B cell (primary cell): ENCODE measurements at regions not wholly inside any gene's neighbourhood (a gene's known extent, or its start where the extent isn't known, plus 50 kb on each side); places are given as distances from the start of the nearest gene placed in this dataset.

Source experiments
- ATAC-seq: fragments of 200-7000 bp; cut with Tn5 transposase; one replicate; pipeline ENCODE4 v1.10.0; 2021; ENCODE audit warnings: low read depth, mild to moderate bottlenecking, moderate number of reproducible peaks, moderate library complexity
- CTCF ChIA-PET: fragments of 350-600 bp; sonication (Branson Sonifier 250); formaldehyde crosslinking; loops from one replicate; lab custom pipeline; 2021; ENCODE audit warnings: antibody characterized with exemption, inconsistent platforms; lab: Charles Lee
- POLR2A ChIA-PET: fragments of 350-600 bp; sonication (Branson Sonifier 250); formaldehyde crosslinking; loops from one replicate; lab custom pipeline; 2021; ENCODE audit warnings: antibody characterized with exemption; lab: Charles Lee
- DNase-seq: peaks from one replicate; pipeline ENCODE4 v3.0.0; 2013
- H2AFZ ChIP-seq: 2 replicates; pipeline ENCODE4 v1.6.1; 2012; ENCODE audit warnings: mild to moderate bottlenecking, low read depth, low read length; ENCODE audit not compliant: insufficient read depth, poor library complexity, severe bottlenecking
- H3K27ac ChIP-seq, 2 donors: 1 replicate in 1 of 2; 2 replicates in 1 of 2; pipeline ENCODE4 v1.5.1; 2012 to 2013; ENCODE audit warnings: low read length in 2 of 2, mild to moderate bottlenecking in 2 of 2, moderate library complexity in 1 of 2
- H3K27me3 ChIP-seq, 4 experiments: fragments of 200-600 bp in 1 of 4; sonication (generic) in 1 of 4; replicated peaks in 1 of 4; 1 replicate in 2 of 4; 2 replicates in 2 of 4; pipeline versions ENCODE4 v1.6.1 to v1.7.0; 2013 to 2016; ENCODE audit warnings: low read length in 3 of 4, mild to moderate bottlenecking in 2 of 4, mixed read lengths in 1 of 4, moderate library complexity in 1 of 4; ENCODE audit not compliant: insufficient read depth in 4 of 4, control insufficient read depth in 3 of 4; ENCODE audit errors: control extremely low read depth in 1 of 4
- H3K36me3 ChIP-seq, 2 experiments: replicated peaks in 1 of 2; 1 replicate in 1 of 2; 2 replicates in 1 of 2; pipeline versions ENCODE4 v1.6.1 to v1.7.1; 2013; ENCODE audit warnings: low read length in 1 of 2; ENCODE audit not compliant: insufficient read depth in 2 of 2, control insufficient read depth in 1 of 2; ENCODE audit errors: control extremely low read depth in 1 of 2, extremely low read depth in 1 of 2
- H3K4me1 ChIP-seq, 2 donors: fragments of 200-600 bp in 1 of 2; sonication (generic) in 1 of 2; 1 replicate in 1 of 2; 2 replicates in 1 of 2; pipeline versions ENCODE4 v1.5.1 to v1.6.1; 2013 to 2017; ENCODE audit warnings: low read length in 2 of 2; ENCODE audit not compliant: control insufficient read depth in 2 of 2, insufficient read depth in 2 of 2
- H3K4me2 ChIP-seq: replicated peaks from 2 replicates; pipeline ENCODE3; 2012; ENCODE audit warnings: mild to moderate bottlenecking, low read depth, low read length; ENCODE audit not compliant: poor library complexity, severe bottlenecking
- H3K4me3 ChIP-seq, 5 experiments: fragments of 200-600 bp in 1 of 5; sonication (generic) in 1 of 5; 1 replicate in 3 of 5; 2 replicates in 2 of 5; pipeline versions ENCODE4 v1.5.1 to v1.7.0; 2011 to 2016; ENCODE audit warnings: low read length in 4 of 5, mild to moderate bottlenecking in 4 of 5, low read depth in 2 of 5, control low read depth in 1 of 5, moderate library complexity in 1 of 5; ENCODE audit not compliant: insufficient read depth in 1 of 5; ENCODE audit errors: control extremely low read depth in 1 of 5, extremely low read depth in 1 of 5
- H3K79me2 ChIP-seq: fragments of 200-600 bp; sonication (generic); one replicate; pipeline ENCODE4 v1.6.0; 2016; ENCODE audit warnings: low read length; ENCODE audit not compliant: control insufficient read depth, insufficient read depth
- H3K9ac ChIP-seq: fragments of 200-600 bp; sonication (generic); 2 replicates; pipeline ENCODE4 v1.6.1; 2017; ENCODE audit warnings: mild to moderate bottlenecking, low read length, moderate library complexity
- H3K9me3 ChIP-seq, 3 donors: one replicate each; pipeline versions ENCODE4 v1.6.1 to v1.7.1; 2013; ENCODE audit warnings: low read length in 2 of 3; ENCODE audit not compliant: control insufficient read depth in 2 of 3, insufficient read depth in 1 of 3; ENCODE audit errors: control extremely low read depth in 1 of 3
- H4K20me1 ChIP-seq: 2 replicates; pipeline ENCODE4 v1.6.0; 2012; ENCODE audit warnings: mild to moderate bottlenecking, low read length; ENCODE audit not compliant: insufficient read depth, control insufficient read depth, poor library complexity, severe bottlenecking
- H3K27ac Mint-ChIP-seq: one replicate; pipeline ENCODE4 v1.8.0; 2021; ENCODE audit warnings: mixed read lengths
- H3K27me3 Mint-ChIP-seq: one replicate; pipeline ENCODE4 v1.8.0; 2021; ENCODE audit warnings: mixed read lengths
- H3K4me1 Mint-ChIP-seq: one replicate; pipeline ENCODE4 v1.8.0; 2021; ENCODE audit warnings: mixed read lengths
- H3K4me3 Mint-ChIP-seq: one replicate; pipeline ENCODE4 v1.8.0; 2021; ENCODE audit warnings: mixed read lengths
- H3K9me3 Mint-ChIP-seq: one replicate; pipeline ENCODE4 v1.8.0; 2022; ENCODE audit warnings: mixed read lengths; ENCODE audit not compliant: insufficient read depth
- EZH2 ChIP-seq: IDR thresholded peaks from 2 replicates; pipeline ENCODE4 v1.6.1; 2012; ENCODE audit warnings: borderline replicate concordance, low read depth, mild to moderate bottlenecking, moderate library complexity, low read length; ENCODE audit not compliant: insufficient read depth, poor library complexity, severe bottlenecking
- WGBS: methylation state at CpG from one replicate; pipeline ENCODE4 v1.1.5; 2013; ENCODE audit warnings: missing lambda C conversion rate; ENCODE audit not compliant: insufficient coverage; 5-methylcytosine and 5-hydroxymethylcytosine counted together
- intact Hi-C: fragments of 100-400 bp; cut with micrococcal nuclease; formaldehyde crosslinking; loops from one replicate; pipeline ENCODE4 v1.10.0; 2022
- TF ChIP-seq, protein P1 (sequence below): fragments of 200-600 bp; IDR thresholded peaks from one replicate; pipeline ENCODE4 v1.8.0; 2022; ENCODE audit warnings: antibody characterized with exemption, mild to moderate bottlenecking

DNA sequence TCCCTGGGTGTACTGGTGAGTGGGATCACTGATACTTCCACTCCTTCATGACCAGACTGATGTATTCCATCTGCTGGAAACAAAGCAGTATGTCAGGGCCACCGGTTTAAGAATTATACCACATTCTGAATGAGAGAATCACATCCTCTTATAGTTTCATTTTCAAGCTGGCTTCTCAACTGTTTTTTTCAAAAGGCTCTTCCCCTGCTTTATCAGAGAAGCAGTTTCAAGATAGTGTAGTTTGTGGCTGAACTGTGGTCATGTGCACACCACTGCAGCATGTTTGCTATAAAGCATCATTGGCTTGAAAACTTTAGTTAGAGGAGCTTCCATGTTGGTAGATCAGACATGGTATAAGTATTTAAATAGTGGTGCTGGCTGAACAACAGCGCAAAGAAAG lies 450.5 kb upstream of the CDH10 start:
- no peaks in the 10 kb centered on the region for H3K9me3 ChIP-seq
- H3K79me2 ChIP-seq: no peaks in the 10 kb centered on the region
- no peak overlapping the region for H3K27ac ChIP-seq
- Mint-ChIP-seq H3K27ac (no peak overlapping the region), H3K27me3 (no peaks in the 10 kb centered on the region), H3K4me3 (no peak overlapping the region), H3K9me3 (peaks cover 8% of the 10 kb centered on the region), H3K4me1 (no peaks in the 10 kb centered on the region)
- POLR2A ChIA-PET: no interaction called here
- CTCF ChIA-PET: no interaction called here
- H3K4me2 ChIP-seq: no peak overlapping the region
- no peaks in the 10 kb centered on the region for H3K4me1 ChIP-seq
- H4K20me1 ChIP-seq: no peaks in the 10 kb centered on the region
- no peaks in the 10 kb centered on the region for H3K27me3 ChIP-seq
- H3K36me3 ChIP-seq: no peaks in the 10 kb centered on the region
- intact Hi-C loops: no loop called here
- ATAC-seq (no peak), DNase-seq (no peak)
- no peak for TF ChIP-seq EZH2
- TF ChIP-seq, protein P1, sequence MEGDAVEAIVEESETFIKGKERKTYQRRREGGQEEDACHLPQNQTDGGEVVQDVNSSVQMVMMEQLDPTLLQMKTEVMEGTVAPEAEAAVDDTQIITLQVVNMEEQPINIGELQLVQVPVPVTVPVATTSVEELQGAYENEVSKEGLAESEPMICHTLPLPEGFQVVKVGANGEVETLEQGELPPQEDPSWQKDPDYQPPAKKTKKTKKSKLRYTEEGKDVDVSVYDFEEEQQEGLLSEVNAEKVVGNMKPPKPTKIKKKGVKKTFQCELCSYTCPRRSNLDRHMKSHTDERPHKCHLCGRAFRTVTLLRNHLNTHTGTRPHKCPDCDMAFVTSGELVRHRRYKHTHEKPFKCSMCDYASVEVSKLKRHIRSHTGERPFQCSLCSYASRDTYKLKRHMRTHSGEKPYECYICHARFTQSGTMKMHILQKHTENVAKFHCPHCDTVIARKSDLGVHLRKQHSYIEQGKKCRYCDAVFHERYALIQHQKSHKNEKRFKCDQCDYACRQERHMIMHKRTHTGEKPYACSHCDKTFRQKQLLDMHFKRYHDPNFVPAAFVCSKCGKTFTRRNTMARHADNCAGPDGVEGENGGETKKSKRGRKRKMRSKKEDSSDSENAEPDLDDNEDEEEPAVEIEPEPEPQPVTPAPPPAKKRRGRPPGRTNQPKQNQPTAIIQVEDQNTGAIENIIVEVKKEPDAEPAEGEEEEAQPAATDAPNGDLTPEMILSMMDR: no peak
- H3K4me3 ChIP-seq: no peak overlapping the region
- H2AFZ ChIP-seq: no peak overlapping the region
- no CpG with 5 or more reads among the region's 2 CpGs for WGBS
- no peak overlapping the region for H3K9ac ChIP-seq

DNA sequence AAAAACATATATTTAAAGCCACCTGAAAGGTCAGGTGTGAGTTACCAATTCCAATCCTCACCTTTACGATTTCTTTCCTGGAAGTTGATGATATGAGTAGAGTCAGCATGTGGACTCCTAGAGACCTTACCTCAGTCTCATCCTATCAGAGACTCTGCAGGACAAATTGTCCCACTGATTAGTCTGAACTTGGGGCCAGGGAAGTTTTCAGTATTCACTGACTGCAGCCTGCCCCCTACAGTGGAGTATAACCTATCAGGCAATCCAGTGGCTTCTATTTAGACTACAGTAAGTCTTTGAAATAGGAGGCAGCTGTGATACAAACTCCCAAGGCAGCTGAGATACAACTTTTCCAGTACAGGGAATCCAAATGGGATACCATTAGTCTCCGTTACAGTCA lies 449.4 kb upstream of the CDH10 start:
- Histone ChIP-seq H3K79me2 (no peaks in the 10 kb centered on the region), H3K4me3 (no peak overlapping the region), H3K36me3 (no peaks in the 10 kb centered on the region), H3K9me3 (no peaks in the 10 kb centered on the region), H3K27ac (no peak overlapping the region), H3K9ac (no peak overlapping the region), H3K4me2 (no peak overlapping the region), H4K20me1 (no peaks in the 10 kb centered on the region), H2AFZ (no peak overlapping the region), H3K4me1 (no peaks in the 10 kb centered on the region), H3K27me3 (no peaks in the 10 kb centered on the region)
- H3K4me3 Mint-ChIP-seq: no peak overlapping the region
- ChIA-PET CTCF (no interaction called here), POLR2A (no interaction called here)
- ATAC-seq (no peak), DNase-seq (no peak)
- H3K9me3 Mint-ChIP-seq: peaks cover 8% of the 10 kb centered on the region
- no peak overlapping the region for H3K27ac Mint-ChIP-seq
- H3K4me1 Mint-ChIP-seq: no peaks in the 10 kb centered on the region
- TF ChIP-seq EZH2: no peak
- TF ChIP-seq, protein P1: no peak
- H3K27me3 Mint-ChIP-seq: no peaks in the 10 kb centered on the region
- 80% methylated on average over 1 of the region's 2 CpGs for WGBS
- intact Hi-C loops: no loop called here
